Peyer's patch (tissue), 4 donors: ENCODE measurements at regions not wholly inside any gene's neighbourhood (a gene's known extent, or its start where the extent isn't known, plus 50 kb on each side); places are given as distances from the start of the nearest gene placed in this dataset.

Source experiments
- POLR2A ChIP-seq, 2 donors: fragments of 450-650 bp; IDR thresholded peaks; one replicate each; pipeline ENCODE4 v1.5.1; 2017; ENCODE audit warnings: antibody characterized with exemption in 2 of 2, mild to moderate bottlenecking in 2 of 2, moderate library complexity in 2 of 2
- TF ChIP-seq, protein P1 (sequence below), 6 experiments: fragments of 450-650 bp in 4 of 6; fragments of 200-600 bp in 2 of 6; sonication (generic) in 1 of 6; IDR thresholded peaks; one replicate each; pipeline ENCODE4 v1.5.1; 2017 to 2019; ENCODE audit warnings: antibody characterized with exemption in 6 of 6, mild to moderate bottlenecking in 3 of 6, moderate library complexity in 1 of 6

DNA sequence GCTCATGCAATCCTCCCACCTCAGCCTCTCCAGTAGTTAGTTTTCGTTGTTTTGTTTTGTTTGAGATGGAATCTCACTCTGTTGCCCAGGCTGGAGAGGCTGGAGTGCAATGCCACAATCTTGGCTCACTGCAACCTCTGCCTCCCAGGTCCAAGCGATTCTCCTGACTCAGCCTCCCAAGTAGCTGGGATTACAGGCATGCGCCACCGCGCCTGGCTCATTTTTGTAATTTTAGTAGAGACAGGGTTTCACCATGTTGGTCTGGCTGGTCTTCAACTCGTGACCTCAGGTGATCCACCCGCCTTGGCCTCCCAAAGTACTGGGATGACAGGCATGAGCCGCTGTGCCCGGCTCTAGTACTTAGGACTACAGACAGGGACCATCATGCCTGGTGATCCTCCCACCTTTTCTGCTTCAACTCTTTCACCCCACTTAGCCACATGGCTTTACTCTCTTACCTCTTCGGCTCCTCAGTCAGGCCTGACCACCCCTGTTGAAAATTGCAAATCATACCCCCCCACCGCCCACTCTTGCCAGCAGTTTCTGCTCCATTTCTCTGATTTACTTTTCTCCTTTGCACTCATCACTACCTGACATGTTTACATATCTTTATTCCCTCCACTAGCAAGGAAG, 157.1 kb upstream of the GRK3 start:
- TF ChIP-seq POLR2A (IDR thresholded peaks at IDR 0.05), result no peak
- TF ChIP-seq, protein P1, sequence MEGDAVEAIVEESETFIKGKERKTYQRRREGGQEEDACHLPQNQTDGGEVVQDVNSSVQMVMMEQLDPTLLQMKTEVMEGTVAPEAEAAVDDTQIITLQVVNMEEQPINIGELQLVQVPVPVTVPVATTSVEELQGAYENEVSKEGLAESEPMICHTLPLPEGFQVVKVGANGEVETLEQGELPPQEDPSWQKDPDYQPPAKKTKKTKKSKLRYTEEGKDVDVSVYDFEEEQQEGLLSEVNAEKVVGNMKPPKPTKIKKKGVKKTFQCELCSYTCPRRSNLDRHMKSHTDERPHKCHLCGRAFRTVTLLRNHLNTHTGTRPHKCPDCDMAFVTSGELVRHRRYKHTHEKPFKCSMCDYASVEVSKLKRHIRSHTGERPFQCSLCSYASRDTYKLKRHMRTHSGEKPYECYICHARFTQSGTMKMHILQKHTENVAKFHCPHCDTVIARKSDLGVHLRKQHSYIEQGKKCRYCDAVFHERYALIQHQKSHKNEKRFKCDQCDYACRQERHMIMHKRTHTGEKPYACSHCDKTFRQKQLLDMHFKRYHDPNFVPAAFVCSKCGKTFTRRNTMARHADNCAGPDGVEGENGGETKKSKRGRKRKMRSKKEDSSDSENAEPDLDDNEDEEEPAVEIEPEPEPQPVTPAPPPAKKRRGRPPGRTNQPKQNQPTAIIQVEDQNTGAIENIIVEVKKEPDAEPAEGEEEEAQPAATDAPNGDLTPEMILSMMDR (IDR thresholded peaks at IDR 0.05), result no peak
